DMS53 treated with DMSO at 0.1 percent for 48 hours (cell line): ENCODE measurements at regions not wholly inside any gene's neighbourhood (a gene's known extent, or its start where the extent isn't known, plus 50 kb on each side); places are given as distances from the start of the nearest gene placed in this dataset.
"Not testable (repeated sequence)": the region's sequence is repeated elsewhere in the genome, so short reads cannot be mapped to it uniquely, and the experiment has no call there.

Experiments
- DNase-seq: peaks from one replicate; lab custom pipeline; 2025; ENCODE audit not compliant: unreplicated experiment; lab: John Stamatoyannopoulos, UW

DNA sequence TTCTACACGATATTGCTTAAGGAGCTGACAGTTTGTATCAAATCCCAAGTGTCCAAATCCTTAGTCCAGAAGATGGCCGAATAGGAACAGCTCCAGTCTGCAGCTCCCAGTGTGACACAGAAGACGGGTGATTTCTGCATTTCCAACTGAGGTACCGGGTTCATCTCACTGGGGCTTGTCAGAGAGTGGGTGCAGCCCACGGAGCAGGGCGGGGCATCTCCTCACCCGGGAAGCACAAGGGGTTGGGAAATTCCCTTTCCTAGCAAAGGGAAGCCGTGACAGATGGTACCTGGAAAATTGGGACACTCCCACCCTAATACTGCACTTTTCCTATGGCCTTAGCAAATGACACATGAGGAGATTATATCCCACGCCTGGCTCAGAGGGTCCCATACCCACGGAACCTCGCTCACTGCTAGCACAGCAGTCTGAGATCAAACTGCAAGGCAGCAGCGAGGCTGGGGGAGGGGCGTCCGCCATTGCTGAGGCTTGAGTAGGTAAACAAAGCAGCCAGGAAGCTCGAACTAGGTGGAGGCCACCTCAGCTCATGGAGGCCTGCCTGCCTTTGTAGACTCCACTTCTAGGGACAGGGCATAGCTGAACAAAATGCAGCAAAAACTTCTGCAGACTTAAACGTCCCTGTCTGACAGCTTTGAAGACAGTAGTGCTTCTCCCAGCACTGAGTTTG, 162.3 kb upstream of the MAP2 start:
- peak; percentile 26 for DNase-seq

DNA sequence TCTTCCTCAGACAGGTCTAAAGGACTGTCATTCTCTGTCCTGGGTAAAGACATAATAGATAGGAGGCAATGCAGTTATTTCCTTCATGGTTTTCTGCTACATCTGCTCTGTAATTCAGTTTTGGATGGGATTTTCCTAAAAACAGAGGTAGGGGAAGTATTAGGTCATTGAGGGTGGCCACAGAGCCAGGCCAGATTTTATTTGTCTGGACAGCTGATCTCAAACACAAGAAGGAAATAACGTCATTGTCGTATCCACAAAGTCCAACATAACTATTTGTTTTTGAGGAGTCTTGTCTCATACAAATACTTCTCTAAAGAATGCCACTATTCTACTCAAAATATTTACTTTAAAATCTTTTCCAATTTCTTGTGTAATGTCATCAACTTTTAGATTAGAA, 154.8 kb upstream of the MAP2 start:
- DNase-seq = no peak

DNA sequence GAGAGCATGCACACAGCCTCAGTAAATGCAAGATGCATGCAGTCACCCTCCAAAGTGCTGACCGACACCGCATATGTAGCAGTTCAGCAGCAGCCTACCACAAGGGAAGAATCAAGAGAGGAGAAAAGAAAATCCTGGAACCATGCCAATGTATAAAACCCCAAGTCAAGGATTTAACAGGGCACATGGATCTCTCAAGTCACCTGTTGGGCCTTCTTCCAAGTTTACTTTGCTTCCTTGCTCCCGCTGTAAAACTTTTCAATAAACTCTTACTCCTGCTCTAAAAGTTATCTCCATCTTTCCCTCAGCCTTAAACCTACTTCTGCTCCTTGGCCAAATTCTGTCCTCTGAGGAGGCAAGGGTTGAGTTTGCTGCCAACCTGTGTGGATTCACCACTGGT, 147.8 kb upstream of the MAP2 start:
- no peak for DNase-seq

DNA sequence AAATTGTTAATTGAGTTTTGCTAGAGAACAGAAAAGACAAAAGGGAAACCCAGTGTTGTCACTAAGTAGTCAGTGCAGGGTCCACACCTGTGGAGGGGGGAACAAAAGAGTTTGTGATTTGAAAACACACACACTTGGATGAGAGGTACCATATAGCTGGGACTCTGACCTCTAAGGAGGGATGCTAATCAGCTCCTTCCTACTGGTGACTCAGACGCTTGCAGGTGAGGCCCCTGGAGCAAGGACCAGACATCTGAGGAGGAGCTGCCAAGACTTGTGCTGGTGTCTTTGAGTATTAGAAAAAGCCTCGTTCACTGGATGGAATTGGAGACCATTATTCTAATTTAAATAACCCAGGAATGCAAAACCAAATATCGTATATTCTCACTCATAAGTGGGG, 146.4 kb upstream of the MAP2 start:
- no peak for DNase-seq

DNA sequence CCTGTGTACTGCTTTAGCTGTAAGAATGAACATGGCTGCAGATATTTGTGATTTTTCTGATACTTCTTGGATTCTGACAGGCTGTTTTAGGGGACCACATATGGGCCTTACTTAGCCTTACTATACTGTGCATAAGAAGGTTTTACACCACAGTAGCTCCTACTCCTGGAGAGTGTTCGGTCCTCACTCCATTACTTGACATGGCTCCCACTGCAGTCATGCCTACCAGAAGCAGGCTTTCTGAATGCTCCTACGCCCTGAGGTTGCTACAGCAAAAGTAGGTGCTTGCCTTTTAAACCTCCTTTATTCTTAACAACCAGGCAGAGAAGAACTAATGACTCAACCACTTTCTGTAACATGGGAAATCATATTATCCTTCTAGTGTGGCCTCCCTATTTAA, 125.2 kb upstream of the MAP2 start:
- DNase-seq = no peak

DNA sequence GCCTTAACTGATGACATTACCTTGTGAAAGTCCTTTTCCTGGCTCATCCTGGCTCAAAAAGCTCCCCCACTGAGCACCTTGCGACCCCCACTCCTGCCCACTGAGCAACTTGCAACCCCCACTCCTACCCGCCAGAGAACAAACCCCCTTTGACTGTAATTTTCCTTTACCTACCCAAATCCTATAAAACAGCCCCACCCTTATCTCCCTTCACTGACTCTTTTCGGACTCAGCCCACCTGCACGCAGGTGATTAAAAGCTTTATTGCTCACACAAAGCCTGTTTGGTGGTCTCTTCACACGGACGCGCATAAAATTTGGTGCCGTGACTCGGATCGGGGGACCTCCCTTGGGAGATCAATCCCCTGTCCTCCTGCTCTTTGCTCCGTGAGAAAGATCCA, 124.4 kb upstream of the MAP2 start:
- not testable (repeated sequence) for DNase-seq

DNA sequence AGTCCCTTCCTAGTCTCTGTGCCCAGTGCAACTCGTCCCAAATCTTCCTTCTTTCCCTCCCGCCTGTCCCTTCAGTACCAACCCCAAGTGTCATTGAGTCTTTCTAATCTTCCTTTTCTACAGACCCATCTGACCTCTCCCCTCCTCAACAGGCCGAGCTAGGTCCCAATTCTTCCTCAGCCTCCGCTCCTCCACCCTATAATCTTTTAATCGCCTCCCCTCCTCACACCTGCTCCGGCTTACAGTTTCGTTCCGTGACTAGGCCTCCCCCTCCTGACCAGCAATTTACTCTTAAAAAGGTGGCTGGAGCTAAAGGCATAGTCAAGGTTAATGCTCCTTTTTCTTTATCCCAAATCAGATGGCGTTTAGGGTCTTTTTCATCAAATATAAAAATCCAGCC, 123.1 kb upstream of the MAP2 start:
- not testable (repeated sequence) for DNase-seq

DNA sequence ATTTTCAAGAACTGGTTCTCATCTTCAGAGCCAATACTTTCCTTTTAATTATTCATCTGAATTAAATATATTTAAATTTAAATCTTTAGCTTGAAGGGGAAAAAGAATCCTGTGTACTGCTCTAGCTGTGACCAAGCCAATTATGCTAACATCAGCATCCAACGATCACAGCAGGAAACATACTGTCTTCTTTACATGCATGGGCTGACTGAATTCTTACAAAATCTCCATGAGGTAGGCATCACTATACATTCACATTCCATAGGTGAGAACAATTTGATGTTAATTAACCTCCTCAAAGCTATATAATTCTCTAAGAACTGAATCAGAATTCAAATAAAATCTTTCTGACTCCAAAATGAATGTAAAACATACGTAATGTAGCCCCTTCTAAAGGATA, 118.8 kb upstream of the MAP2 start:
- DNase-seq = no peak

DNA sequence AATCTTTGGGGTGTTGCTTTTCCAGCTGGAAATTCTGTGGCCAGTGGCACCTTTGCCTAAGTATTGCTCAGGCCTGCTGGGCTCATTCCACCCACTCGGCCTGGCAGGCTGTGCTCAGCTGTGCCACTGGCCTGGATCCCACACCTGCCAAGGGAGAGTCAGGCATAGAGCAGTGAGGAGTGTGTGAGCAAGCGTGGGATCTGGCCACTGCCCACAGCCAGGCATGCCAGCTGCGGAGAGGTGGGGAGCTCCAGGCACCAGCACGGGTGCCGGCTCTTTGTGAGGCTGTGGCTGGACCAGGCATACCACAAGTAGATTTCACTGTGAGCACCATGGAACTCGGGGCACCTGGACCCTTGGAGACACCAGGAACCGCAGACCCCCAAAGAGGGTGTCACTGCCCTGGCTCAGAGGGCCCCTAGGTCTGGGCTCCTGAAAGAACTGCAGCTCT, 118.1 kb upstream of the MAP2 start:
- DNase-seq = no peak

DNA sequence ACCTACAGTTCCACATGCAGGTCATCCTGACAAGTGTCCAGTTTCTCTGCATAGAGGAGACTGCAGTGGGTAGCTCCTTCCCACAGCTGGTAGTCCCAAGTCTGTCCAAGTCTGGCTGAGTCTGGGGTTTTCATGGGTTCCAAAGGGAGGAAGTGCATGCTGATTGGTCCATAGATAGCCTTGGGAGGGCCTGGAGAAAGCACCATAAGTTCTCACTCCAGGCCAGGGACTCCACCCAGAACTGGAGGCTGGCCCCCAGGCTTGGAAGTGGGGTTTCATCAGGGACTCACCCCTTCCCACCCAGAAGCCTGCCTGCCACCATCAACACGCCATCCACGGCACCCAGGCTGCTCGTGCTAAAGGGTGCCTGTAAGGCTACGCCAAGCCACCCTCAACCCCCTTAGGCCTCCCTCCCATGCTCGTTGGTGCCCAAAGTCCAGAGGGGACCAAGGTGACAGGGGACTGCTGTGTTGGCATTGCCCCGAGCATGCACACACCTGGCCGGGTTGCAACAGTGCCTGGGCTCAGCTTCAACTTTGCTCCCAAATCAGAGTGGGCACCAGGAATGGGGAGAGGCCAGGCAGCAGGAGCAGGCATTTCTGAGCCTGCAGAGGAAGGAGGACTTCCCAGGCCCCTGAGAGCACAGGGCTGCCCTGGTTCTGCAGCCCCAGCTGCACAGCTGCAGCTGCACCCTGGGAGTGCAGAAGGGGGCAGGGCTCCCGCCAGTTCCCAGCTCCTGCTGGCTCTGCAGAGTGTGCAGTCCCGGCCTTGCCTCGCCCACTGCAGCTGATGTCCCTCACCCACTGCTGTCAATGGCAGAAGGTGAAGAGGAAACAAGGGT, 116.5 kb upstream of the MAP2 start:
- no peak for DNase-seq

DNA sequence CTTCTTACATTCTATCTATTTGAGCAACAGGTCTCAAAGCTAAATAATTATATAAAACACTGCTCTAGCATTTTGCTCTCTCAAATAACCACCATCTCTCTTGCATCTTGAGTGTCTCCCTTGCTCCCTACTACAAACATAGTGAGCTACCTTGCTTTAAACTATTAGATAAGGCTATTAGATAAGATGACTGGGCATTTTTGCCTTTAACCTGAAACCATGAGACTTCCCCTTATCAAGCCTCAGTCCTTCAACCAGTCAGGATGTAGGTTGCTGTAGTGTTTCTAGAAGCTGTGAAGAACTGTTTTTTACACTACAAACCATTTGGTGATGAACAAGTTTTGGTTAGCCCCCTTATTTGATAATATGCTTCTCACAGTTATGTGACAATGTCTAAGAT, 115.4 kb upstream of the MAP2 start:
- DNase-seq = no peak

DNA sequence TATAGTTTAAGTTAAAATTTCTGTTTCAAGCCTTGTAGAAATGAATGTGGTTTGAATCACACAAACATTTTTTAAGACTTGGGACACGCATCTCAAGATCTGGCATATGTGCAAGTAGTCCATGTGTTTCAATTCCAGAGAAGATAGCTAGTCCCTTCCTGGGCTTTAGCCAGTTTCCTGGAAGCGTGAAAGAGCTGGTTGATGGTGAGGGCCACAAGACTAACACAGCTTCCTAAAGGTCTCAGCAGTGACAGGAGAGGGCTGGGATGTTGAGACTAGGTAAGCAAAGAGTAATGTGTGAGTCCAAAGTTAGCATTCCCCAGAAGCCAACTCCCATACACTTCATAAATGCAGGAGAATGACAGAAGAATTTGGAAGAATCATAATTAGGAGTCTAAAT, 111.9 kb upstream of the MAP2 start:
- no peak for DNase-seq

DNA sequence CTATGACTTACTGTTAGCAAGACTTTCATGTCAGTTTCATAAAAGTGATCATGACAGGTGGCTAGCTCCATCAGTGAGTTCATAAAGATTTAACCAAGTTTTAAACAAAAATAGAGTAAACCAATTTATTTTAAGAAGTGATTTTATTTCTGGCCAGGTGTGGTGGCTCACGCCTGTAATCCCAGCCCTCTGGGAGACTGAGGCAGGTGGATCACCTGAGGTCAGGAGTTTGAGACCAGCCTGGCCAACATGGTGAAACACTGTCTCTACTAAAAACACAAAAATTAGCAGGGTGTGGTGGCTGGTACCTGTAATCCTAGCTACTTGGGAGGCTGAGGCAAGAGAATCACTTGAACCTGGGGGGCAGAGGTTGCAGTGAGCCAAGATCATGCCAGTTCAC, 111.4 kb upstream of the MAP2 start:
- DNase-seq = not testable (repeated sequence)

DNA sequence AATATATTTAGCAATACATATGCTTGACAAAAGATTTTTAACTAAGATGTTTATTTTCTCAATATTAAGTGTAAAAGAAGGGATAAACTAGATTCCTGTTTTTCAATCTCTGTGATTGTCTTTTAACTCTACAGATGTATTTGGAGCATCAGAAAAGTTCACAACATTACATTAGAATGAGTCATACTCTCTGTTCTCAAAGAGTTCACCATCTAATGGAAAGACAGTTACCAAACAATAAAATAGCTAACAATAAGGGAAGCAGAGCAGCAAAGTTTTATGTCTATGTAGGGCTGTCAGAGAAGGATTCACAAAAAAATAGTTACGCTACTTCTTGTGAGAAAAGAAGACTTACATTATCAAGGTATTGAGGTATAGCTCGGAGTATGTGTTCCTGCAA, 109.2 kb upstream of the MAP2 start:
- no peak for DNase-seq

DNA sequence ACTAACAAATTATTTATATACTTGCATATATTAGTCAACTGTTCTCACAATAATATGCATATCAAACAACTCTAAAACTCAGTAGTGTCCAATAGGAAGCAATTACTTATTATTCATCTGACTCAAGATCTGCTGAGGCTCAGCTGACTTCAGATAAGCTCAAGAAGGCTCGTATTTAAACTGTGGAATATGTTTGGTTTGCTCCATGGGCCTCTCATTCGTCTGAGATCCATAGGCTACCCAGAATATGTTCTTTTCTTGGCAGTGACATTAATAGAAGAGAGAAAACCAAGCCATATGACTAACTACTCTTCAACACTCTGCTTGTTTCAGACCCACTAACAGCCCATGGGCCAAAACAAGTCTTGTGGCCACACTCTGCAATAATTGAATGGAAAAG, 107.7 kb upstream of the MAP2 start:
- no peak for DNase-seq

DNA sequence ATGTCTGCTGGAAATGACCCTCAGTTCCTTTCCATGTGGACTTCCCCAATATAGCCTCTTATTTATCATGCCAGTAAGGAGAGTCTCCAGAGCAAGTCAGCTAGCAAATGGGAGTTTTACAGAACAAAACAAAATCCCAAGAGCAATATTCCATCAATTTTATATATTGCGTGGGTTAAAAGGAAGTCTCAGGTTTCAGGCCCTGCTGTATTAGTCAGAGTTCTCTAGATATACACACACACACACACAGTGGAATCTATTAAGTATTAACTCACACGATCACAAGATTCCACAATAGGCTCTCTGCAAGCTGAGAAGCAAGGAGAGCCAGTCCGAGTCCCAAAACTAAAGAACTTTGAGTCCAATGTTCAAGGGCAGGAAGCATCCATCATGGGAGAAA, 102.8 kb upstream of the MAP2 start:
- DNase-seq = no peak

DNA sequence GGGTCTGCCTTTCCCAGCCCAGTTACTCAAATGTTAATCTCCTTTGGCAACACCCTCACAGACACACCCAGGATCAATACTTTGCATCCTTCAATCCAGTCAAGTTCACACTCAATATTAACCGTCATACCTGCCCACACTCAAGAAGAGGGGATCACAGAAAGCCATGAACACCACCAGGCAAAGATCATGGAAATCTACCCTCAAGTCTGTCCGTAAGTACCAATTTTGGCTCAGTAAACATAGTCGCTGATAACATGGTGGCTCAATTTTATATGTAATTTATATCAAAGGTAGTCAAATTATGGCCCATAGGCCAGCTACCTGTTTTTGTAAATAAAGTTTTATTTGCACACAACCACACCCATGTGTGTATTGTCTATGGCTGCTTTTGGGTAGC, 102.3 kb upstream of the MAP2 start:
- no peak for DNase-seq

DNA sequence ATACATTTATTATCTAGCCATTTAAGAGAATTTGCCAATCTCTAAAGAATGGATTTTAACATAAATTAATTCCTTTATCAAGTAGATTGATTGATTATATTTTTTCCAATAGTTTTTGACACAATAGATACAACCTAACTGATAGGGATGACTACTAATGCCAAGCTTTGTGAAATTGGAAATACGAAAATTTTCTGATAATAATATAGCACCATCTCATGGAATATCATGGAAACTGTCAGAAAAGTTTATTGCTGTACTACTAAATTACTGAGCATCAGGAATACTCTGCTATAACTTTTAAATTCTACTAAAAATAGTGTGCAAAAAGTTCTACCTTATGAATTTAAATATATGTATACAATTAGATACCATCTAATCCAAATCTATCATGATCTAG, 101.8 kb upstream of the MAP2 start:
- DNase-seq = no peak

DNA sequence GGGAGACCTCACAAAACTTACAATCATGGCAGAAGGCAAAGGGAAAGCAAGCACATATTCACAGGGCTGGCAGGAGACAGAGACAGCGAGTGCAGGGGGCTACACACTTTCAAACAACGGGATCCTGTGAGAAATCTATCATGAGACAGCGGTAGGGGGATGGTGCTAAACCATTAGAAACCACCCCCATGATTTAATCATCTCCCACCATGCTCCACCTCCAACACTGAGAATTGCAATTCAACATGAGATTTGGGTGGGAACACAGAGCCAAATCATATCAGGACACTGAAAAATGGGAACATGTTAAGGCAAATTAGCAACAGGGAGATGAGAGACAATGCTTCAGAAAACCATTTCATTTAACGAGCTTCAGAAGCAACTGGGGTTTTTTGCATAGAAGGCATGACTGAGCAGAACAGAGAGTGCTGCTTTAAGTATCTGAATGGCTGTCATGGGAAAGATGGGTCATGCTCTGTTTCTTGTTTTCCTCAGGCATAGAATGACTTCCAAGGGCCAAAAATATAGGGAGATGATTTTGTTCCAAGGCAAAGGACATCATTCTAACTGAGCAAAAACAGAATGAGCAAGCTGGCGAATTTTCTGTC, 100.8 kb upstream of the MAP2 start:
- DNase-seq = no peak

DNA sequence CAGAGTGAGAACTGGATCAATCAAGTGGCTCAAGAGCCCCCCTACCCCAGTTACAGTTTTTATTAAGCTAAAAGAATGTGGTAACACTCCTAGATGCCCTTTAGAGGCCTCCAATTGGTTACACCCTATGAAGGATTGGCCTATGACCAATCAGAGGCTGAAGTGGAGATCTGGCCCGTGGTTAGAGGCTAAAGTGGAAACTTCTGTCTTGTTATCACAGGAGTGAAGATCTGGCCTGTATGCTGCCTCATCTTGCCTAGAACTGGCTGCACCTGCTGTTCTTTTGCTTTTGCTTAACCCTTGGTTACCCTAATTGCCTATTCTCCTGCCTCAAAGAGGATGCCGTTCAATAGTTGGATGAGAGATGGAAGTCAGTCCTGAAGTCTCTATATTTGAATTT, 100.1 kb upstream of the MAP2 start:
- DNase-seq = no peak

DNA sequence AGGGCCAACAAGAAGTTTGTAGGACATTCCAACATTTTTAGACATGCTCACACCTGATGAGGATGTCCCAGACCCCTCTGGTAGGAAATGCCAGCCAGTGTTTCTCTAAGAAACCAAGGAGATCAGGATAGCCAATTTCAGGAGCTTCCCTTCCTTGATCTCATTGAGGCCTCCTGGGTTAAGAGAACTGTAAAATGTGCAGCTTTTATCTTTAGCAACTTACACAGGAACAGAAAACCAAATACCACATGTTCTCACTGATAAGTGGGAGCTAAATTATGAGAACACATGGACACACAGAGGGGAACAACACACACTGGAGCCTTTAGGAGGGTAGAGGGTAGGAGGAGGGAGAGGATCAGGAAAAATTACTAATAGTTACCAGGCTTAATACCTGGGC, 99.6 kb upstream of the MAP2 start:
- no peak for DNase-seq

DNA sequence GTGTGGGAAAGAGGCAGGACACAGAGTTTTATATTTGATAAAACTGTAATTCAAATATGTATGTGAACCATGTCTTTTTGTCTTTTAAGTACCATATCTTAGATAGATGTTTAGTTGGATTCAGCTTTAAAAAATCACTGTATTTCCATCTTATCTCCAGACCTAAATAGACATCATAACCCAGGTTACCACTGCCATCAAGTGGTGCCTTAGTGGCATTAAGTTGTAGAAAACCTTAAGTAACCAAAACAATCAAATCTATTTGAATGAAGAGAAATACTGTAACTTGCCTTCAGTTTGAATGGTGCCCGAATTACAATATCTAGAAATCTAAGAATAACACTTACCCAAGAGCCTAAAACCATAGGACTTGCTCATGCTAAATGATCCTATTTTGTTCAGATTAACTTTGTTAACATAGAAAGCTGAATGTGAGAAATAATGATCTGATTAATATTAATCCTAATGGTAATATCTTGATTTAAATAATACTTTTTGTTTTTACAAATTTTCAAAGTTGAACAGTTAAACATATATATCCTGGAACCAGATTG, 92.5 kb upstream of the MAP2 start:
- peak; percentile 42 for DNase-seq
